BLaER1 (cell line): ENCODE measurements at regions not wholly inside any gene's neighbourhood (a gene's known extent, or its start where the extent isn't known, plus 50 kb on each side); places are given as distances from the start of the nearest gene placed in this dataset.
"Not testable (repeated sequence)": the region's sequence is repeated elsewhere in the genome, so short reads cannot be mapped to it uniquely, and the experiment has no call there.

Source experiments
- H3K27ac ChIP-seq: shearing (Covaris generic); formaldehyde crosslinking; 2 replicates; pipeline ENCODE4 v1.8.1; 2022
- H3K27me3 ChIP-seq: shearing (Covaris generic); formaldehyde crosslinking; 2 replicates; pipeline ENCODE4 v1.8.1; 2022
- H3K36me3 ChIP-seq: shearing (Covaris generic); formaldehyde crosslinking; 2 replicates; pipeline ENCODE4 v1.8.1; 2022
- H3K4me1 ChIP-seq: shearing (Covaris generic); formaldehyde crosslinking; 2 replicates; pipeline ENCODE4 v1.8.1; 2022
- H3K4me2 ChIP-seq: shearing (Covaris generic); formaldehyde crosslinking; 2 replicates; pipeline ENCODE4 v1.8.1; 2022
- H3K4me3 ChIP-seq: shearing (Covaris generic); formaldehyde crosslinking; 2 replicates; pipeline ENCODE4 v1.8.1; 2022
- H3K9ac ChIP-seq: shearing (Covaris generic); formaldehyde crosslinking; 2 replicates; pipeline ENCODE4 v1.8.1; 2022
- H3K9me3 ChIP-seq: shearing (Covaris generic); formaldehyde crosslinking; 2 replicates; pipeline ENCODE4 v1.8.1; 2022
- H4K20me1 ChIP-seq: shearing (Covaris generic); formaldehyde crosslinking; 2 replicates; pipeline ENCODE4 v1.8.1; 2022
- Cebpa-rat ChIP-seq: shearing (Covaris generic); IDR thresholded peaks from 2 replicates; pipeline ENCODE4 v1.8.1; 2022

DNA sequence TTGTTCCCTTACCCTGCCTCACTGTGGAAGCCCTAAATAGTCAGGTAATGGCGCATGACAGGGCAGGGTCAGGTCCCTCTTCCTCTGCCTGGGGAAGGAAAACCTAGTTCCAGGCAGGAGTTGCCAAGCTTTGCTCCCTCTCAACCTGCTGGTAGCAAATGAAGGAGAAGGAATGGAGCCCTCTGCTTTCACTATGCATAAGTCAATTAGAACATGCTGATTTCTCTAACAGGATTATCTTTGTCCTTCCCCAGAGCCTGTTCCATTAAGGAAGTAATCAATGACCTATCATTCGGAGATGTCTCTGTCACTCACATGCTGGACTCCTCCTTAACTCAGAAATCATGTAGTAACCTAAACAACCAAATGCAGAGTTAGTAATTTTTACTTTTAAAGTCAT, 161.8 kb upstream of the NFIA start:
- no peaks in the 10 kb centered on the region for H3K36me3 ChIP-seq
- peaks cover 17% of the 10 kb centered on the region for H3K4me1 ChIP-seq
- H3K27ac ChIP-seq, result no peak overlapping the region
- no peaks in the 10 kb centered on the region for H4K20me1 ChIP-seq
- no peak overlapping the region for H3K4me3 ChIP-seq
- H3K9me3 ChIP-seq, result no peaks in the 10 kb centered on the region
- no peak overlapping the region for H3K9ac ChIP-seq
- H3K27me3 ChIP-seq, result no peaks in the 10 kb centered on the region
- TF ChIP-seq Cebpa-rat, result no peak
- no peak overlapping the region for H3K4me2 ChIP-seq

DNA sequence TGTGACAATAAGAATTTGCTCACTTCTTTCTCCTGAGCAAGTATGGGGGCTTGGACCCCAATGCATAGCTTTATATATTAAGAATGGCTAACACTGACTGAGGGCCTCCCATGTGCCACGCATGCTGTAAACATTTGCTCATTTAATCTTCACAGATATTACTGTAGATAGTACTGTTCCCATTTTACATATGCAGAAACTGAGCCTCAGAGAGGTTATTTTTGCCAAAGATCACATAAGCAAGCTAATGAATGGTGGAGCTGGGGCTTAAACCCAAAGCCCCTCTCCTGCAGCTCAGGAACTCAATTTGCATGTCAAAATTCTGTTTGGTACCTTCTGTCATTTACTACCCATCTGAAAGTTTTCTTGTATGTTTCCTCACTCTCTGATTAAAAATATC, 163.5 kb upstream of the NFIA start:
- Histone ChIP-seq H4K20me1 (no peaks in the 10 kb centered on the region), H3K9me3 (no peaks in the 10 kb centered on the region), H3K4me3 (no peak overlapping the region), H3K27ac (no peak overlapping the region), H3K9ac (no peak overlapping the region), H3K4me2 (no peak overlapping the region), H3K4me1 (peaks cover 10% of the 10 kb centered on the region), H3K36me3 (no peaks in the 10 kb centered on the region), H3K27me3 (no peaks in the 10 kb centered on the region)
- no peak for TF ChIP-seq Cebpa-rat

DNA sequence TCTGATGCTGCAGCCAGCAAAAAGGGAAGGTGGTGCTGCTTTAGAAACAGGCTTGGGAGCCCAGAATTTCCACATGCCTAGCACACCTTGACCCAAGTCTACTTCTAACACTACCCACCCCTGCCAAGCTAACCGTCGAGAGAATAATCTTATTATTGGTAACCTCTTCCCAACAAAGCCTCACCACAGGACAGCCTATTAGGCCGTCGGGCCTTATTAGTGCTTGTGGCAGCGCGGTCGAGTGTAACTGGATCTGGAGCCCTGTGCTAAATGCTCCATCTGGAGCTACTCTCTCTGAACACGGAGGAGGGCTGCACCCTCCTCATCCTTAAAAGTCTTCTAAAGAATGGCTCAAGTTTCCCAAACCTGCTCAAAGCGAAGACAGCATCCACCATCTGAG, 165.5 kb upstream of the NFIA start:
- no peaks in the 10 kb centered on the region for H3K9me3 ChIP-seq
- H3K9ac ChIP-seq, result no peak overlapping the region
- peaks cover 16% of the 10 kb centered on the region for H3K4me1 ChIP-seq
- no peak overlapping the region for H3K27ac ChIP-seq
- H3K4me3 ChIP-seq, result no peak overlapping the region
- TF ChIP-seq Cebpa-rat, result no peak
- H3K27me3 ChIP-seq, result no peaks in the 10 kb centered on the region
- H3K36me3 ChIP-seq, result no peaks in the 10 kb centered on the region
- H4K20me1 ChIP-seq, result no peaks in the 10 kb centered on the region
- no peak overlapping the region for H3K4me2 ChIP-seq

DNA sequence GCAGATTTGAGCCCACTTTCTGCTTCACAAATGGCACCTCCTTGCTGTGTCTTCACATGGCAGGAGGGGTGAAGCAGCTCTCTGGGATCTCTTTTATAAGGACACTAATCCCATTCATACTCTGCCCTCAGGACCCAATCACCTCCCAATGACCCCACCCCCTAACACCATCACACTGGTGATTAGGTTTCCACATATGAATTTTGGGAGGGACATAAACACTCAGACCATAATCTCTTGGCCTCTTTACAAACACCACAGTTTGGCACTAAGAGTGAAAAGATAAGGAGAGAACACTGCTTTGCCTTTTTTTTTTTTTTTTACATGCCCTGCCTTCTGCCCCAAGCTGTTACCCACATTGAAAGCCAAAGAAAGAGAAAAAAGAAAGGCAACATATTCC, 166.2 kb upstream of the NFIA start:
- H3K4me2 ChIP-seq, result no peak overlapping the region
- H3K9me3 ChIP-seq, result no peaks in the 10 kb centered on the region
- no peak for TF ChIP-seq Cebpa-rat
- no peaks in the 10 kb centered on the region for H4K20me1 ChIP-seq
- H3K4me3 ChIP-seq, result no peak overlapping the region
- H3K36me3 ChIP-seq, result no peaks in the 10 kb centered on the region
- no peak overlapping the region for H3K9ac ChIP-seq
- H3K27ac ChIP-seq, result no peak overlapping the region
- peaks cover 23% of the 10 kb centered on the region for H3K4me1 ChIP-seq
- no peaks in the 10 kb centered on the region for H3K27me3 ChIP-seq

- no peak overlapping the region for H3K4me2 ChIP-seq
- peaks cover 30% of the 10 kb centered on the region for H3K4me1 ChIP-seq
- H3K27ac ChIP-seq, result no peak overlapping the region
- no peak overlapping the region for H3K9ac ChIP-seq
- TF ChIP-seq Cebpa-rat, result no peak
- H3K36me3 ChIP-seq, result no peaks in the 10 kb centered on the region
- H3K4me3 ChIP-seq, result no peak overlapping the region
- no peaks in the 10 kb centered on the region for H4K20me1 ChIP-seq
- no peaks in the 10 kb centered on the region for H3K27me3 ChIP-seq
- H3K9me3 ChIP-seq, result 0 out of 2 replicates have a peak, but pooled peaks cover 5% of the 10 kb centered on the region
Observed at GRCh38 chr1:60915441-60915840, 166.9 kb upstream of the NFIA start.

DNA sequence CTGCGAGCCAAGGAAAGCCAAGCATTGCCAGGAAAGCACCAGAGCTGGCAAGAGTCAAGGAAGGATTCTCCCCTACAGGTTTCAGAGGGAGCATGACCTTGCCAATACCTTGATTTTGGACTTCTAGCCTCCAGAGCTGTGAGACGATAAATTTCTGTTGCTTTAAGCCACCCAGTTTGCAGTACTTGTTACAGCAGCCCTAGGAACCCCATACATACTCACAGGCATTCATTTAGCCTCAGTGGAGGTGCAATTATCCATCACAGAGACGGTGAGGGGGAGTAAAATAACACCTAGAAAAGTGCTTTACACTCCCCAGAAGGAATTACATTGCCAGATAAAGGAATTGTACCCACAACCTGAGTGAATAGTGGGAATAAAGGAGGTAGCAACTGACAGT, 167.4 kb upstream of the NFIA start:
- Histone ChIP-seq H3K9me3 (0 out of 2 replicates have a peak, but pooled peaks cover 5% of the 10 kb centered on the region), H3K9ac (no peak overlapping the region), H3K36me3 (no peaks in the 10 kb centered on the region), H4K20me1 (no peaks in the 10 kb centered on the region), H3K27ac (no peak overlapping the region), H3K4me2 (no peak overlapping the region), H3K27me3 (no peaks in the 10 kb centered on the region), H3K4me1 (peaks cover 35% of the 10 kb centered on the region), H3K4me3 (no peak overlapping the region)
- no peak for TF ChIP-seq Cebpa-rat

GRCh38 chr1:60913708-60914107, 168.7 kb upstream of the NFIA start:
- not testable (repeated sequence) for H3K4me2 ChIP-seq, H3K36me3 ChIP-seq, H4K20me1 ChIP-seq, H3K9me3 ChIP-seq, H3K9ac ChIP-seq, H3K27me3 ChIP-seq, H3K4me3 ChIP-seq, H3K27ac ChIP-seq
- peaks cover 37% of the 10 kb centered on the region for H3K4me1 ChIP-seq

GRCh38 chr1:60913039-60913438, 169.3 kb upstream of the NFIA start:
- no peaks in the 10 kb centered on the region for H4K20me1 ChIP-seq
- peak overlapping the region; percentile 72; the same call in 1 of the 2 replicates for H3K4me2 ChIP-seq
- no peak for TF ChIP-seq Cebpa-rat
- no peak overlapping the region for H3K4me3 ChIP-seq
- H3K27ac ChIP-seq, result no peak overlapping the region
- peaks cover 37% of the 10 kb centered on the region for H3K4me1 ChIP-seq
- 0 out of 2 replicates have a peak, but pooled peaks cover 5% of the 10 kb centered on the region for H3K9me3 ChIP-seq
- H3K36me3 ChIP-seq, result no peaks in the 10 kb centered on the region
- no peaks in the 10 kb centered on the region for H3K27me3 ChIP-seq
- H3K9ac ChIP-seq, result no peak overlapping the region

- no peak for TF ChIP-seq Cebpa-rat
- peak overlapping the region; percentile 83 for H3K27ac ChIP-seq
Observed at GRCh38 chr1:60911966-60912697, 170.2 kb upstream of the NFIA start.

GRCh38 chr1:60908159-60908558, 174.2 kb upstream of the NFIA start:
- H3K9ac ChIP-seq, result no peak overlapping the region
- 0 out of 2 replicates have a peak, but pooled peaks cover 5% of the 10 kb centered on the region for H3K9me3 ChIP-seq
- TF ChIP-seq Cebpa-rat, result no peak
- no peaks in the 10 kb centered on the region for H4K20me1 ChIP-seq
- no peaks in the 10 kb centered on the region for H3K36me3 ChIP-seq
- H3K4me3 ChIP-seq, result no peak overlapping the region
- no peaks in the 10 kb centered on the region for H3K27me3 ChIP-seq
- peak overlapping the region; percentile 5; the same call in 1 of the 2 replicates for H3K27ac ChIP-seq
- peaks cover 49% of the 10 kb centered on the region for H3K4me1 ChIP-seq
- no peak overlapping the region for H3K4me2 ChIP-seq

More at GRCh38 chr1:60911966-60912697, 170.2 kb upstream of the NFIA start:
- H3K4me3 ChIP-seq, result no peak overlapping the region
- H3K9me3 ChIP-seq, result 0 out of 2 replicates have a peak, but pooled peaks cover 5% of the 10 kb centered on the region
- no peaks in the 10 kb centered on the region for H3K36me3 ChIP-seq
- H4K20me1 ChIP-seq, result no peaks in the 10 kb centered on the region
- peaks cover 37% of the 10 kb centered on the region for H3K4me1 ChIP-seq
- peak overlapping the region; percentile 49; the same call in 1 of the 2 replicates for H3K9ac ChIP-seq
- no peaks in the 10 kb centered on the region for H3K27me3 ChIP-seq
- peak overlapping the region; percentile 72 for H3K4me2 ChIP-seq
